ENCODE measurements at regions not wholly inside any gene's neighbourhood (a gene's known extent, or its start where the extent isn't known, plus 50 kb on each side); places are given as distances from the start of the nearest gene placed in this dataset.

- H3K36me3 ChIP-seq (ENCODE audit: insufficient read depth) = no peaks in the 10 kb centered on the region
- H3K27ac ChIP-seq (ENCODE audit: low read depth) = no peak overlapping the region
- no peaks in the 10 kb centered on the region for H3K4me1 ChIP-seq (ENCODE audit: insufficient read depth)
- H3K4me3 ChIP-seq (ENCODE audit: low read depth, low read length) = no peak overlapping the region
- no peak for DNase-seq (ENCODE audit: extremely low spot score)
- 81% methylated on average over 5 of the region's 5 CpGs for WGBS
Observed at GRCh38 chr11:31869986-31870385, 58.9 kb upstream of the PAX6 start.

- Histone ChIP-seq H3K4me1 (ENCODE audit: insufficient read depth) (no peaks in the 10 kb centered on the region), H3K4me3 (ENCODE audit: low read depth, low read length) (no peak overlapping the region), H3K27ac (ENCODE audit: low read depth) (no peak overlapping the region), H3K36me3 (ENCODE audit: insufficient read depth) (no peaks in the 10 kb centered on the region)
- DNase-seq (ENCODE audit: extremely low spot score) = no peak
- 73% methylated on average over 12 of the region's 12 CpGs for WGBS
Observed at GRCh38 chr11:31865606-31866300, 54.6 kb upstream of the PAX6 start.

- Histone ChIP-seq H3K4me1 (ENCODE audit: insufficient read depth) (no peaks in the 10 kb centered on the region), H3K27ac (ENCODE audit: low read depth) (no peak overlapping the region), H3K36me3 (ENCODE audit: insufficient read depth) (no peaks in the 10 kb centered on the region), H3K4me3 (ENCODE audit: low read depth, low read length) (no peak overlapping the region)
- WGBS = 64% methylated on average over 7 of the region's 7 CpGs
- no peak for DNase-seq (ENCODE audit: extremely low spot score)
Observed at GRCh38 chr11:31863170-31863832, 52.2 kb upstream of the PAX6 start.

DNA sequence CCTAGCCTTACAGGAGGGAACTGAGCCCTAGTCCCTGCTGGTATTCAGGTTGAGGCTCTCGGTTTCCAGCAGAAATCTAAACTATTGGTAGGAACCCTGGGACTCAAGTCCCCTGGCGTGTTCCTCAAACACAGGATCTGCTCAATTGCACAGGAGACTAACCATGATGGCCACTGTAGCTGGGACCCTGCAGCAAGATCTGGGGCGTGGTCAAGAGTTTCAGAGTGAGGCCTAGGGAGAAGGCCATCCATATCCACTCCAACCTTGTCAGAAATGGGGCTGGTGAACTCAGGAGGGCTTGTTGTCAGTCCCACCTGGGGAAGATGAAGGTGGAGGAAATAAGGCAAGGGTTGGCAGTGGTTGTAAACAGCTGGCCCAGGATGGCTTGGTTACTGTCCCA is 49.9 kb upstream of the PAX6 start:
- WGBS = 76% methylated on average over 3 of the region's 3 CpGs
- Histone ChIP-seq H3K27ac (ENCODE audit: low read depth) (no peak overlapping the region), H3K36me3 (ENCODE audit: insufficient read depth) (no peaks in the 10 kb centered on the region), H3K4me1 (ENCODE audit: insufficient read depth) (no peaks in the 10 kb centered on the region), H3K4me3 (ENCODE audit: low read depth, low read length) (no peak overlapping the region)
- DNase-seq (ENCODE audit: extremely low spot score) = no peak
